SK-N-SH (cell line): ENCODE measurements at regions not wholly inside any gene's neighbourhood (a gene's known extent, or its start where the extent isn't known, plus 50 kb on each side); places are given as distances from the start of the nearest gene placed in this dataset.
"Not testable (repeated sequence)": the region's sequence is repeated elsewhere in the genome, so short reads cannot be mapped to it uniquely, and the experiment has no call there.

Source experiments
- CTCF ChIA-PET: fragments of 300-600, 350-600 bp; formaldehyde crosslinking; extraction: SDS; loops from one replicate; lab custom pipeline; 2021; lab: Yijun Ruan, JAX
- POLR2A ChIA-PET: fragments of 350-600 bp; sonication (Branson Sonifier 250); formaldehyde crosslinking; extraction: SDS; loops from one replicate; lab custom pipeline; 2020; ENCODE audit warnings: antibody characterized with exemption, inconsistent platforms; lab: Yijun Ruan, JAX
- DNase-seq: peaks from one replicate; pipeline ENCODE4 v3.0.0; 2012
- H2AFZ ChIP-seq: fragments of 200-600 bp; sonication (generic); 2 replicates; pipeline ENCODE4 v1.8.1; 2016; ENCODE audit warnings: antibody characterized with exemption, mild to moderate bottlenecking, low read depth
- H3F3A ChIP-seq: fragments of 200-600 bp; sonication (generic); replicated peaks from 2 replicates; pipeline ENCODE3; 2016; ENCODE audit warnings: antibody characterized with exemption, mild to moderate bottlenecking; ENCODE audit not compliant: insufficient read depth
- H3K27ac ChIP-seq, 2 experiments: fragments of 200-500 bp in 1 of 2; fragments of 200-600 bp in 1 of 2; sonication (Bioruptor generic) in 1 of 2; sonication (generic), shearing (Covaris generic) in 1 of 2; 2 replicates each; pipeline versions ENCODE4 v1.5.1 to v1.6.1; 2014 to 2016; ENCODE audit warnings: low read depth in 2 of 2, inconsistent platforms in 1 of 2, low read length in 1 of 2, mild to moderate bottlenecking in 1 of 2, mixed read lengths in 1 of 2
- H3K27me3 ChIP-seq: fragments of 200-600 bp; sonication (generic), shearing (Covaris generic); 2 replicates; pipeline ENCODE4 v1.6.1; 2016; ENCODE audit warnings: mixed run types; ENCODE audit not compliant: insufficient read depth
- H3K36me3 ChIP-seq, 2 experiments: fragments of 200-500 bp in 1 of 2; fragments of 200-600 bp in 1 of 2; sonication (Bioruptor generic) in 1 of 2; sonication (generic) in 1 of 2; replicated peaks in 1 of 2; 2 replicates each; pipeline versions ENCODE3 to v1.5.1; 2014 to 2016; ENCODE audit warnings: low read length in 1 of 2, mild to moderate bottlenecking in 1 of 2; ENCODE audit not compliant: insufficient read depth in 2 of 2, control insufficient read depth in 1 of 2
- H3K4me1 ChIP-seq, 2 experiments: fragments of 200-500 bp in 1 of 2; fragments of 200-600 bp in 1 of 2; sonication (Bioruptor generic) in 1 of 2; sonication (generic), shearing (Covaris generic) in 1 of 2; 2 replicates each; pipeline versions ENCODE4 v1.5.1 to v1.6.1; 2014 to 2016; ENCODE audit warnings: low read depth in 1 of 2, low read length in 1 of 2, mixed run types in 1 of 2; ENCODE audit not compliant: insufficient read depth in 2 of 2, control insufficient read depth in 1 of 2
- H3K4me2 ChIP-seq: fragments of 200-600 bp; sonication (generic), shearing (Covaris generic); 2 replicates; pipeline ENCODE4 v1.6.1; 2017; ENCODE audit warnings: mixed run types
- H3K4me3 ChIP-seq, 2 experiments: fragments of 200-500 bp in 1 of 2; fragments of 200-600 bp in 1 of 2; sonication (Bioruptor generic) in 1 of 2; sonication (generic), shearing (Covaris generic) in 1 of 2; 2 replicates each; pipeline versions ENCODE4 v1.5.1 to v1.8.1; 2014 to 2016; ENCODE audit warnings: low read depth in 2 of 2, inconsistent platforms in 1 of 2, low read length in 1 of 2, mild to moderate bottlenecking in 1 of 2, mixed read lengths in 1 of 2, moderate library complexity in 1 of 2
- H3K79me2 ChIP-seq: fragments of 200-600 bp; sonication (generic); 2 replicates; pipeline ENCODE4 v1.8.1; 2017; ENCODE audit warnings: mild to moderate bottlenecking; ENCODE audit not compliant: insufficient read depth
- H3K9ac ChIP-seq: fragments of 200-600 bp; sonication (generic); 2 replicates; pipeline ENCODE4 v1.6.1; 2017; ENCODE audit warnings: mixed run types
- H3K9me2 ChIP-seq: fragments of 200-600 bp; sonication (generic); 2 replicates; pipeline ENCODE4 v1.6.1; 2017; ENCODE audit warnings: mixed run types
- H3K9me3 ChIP-seq: fragments of 200-600 bp; sonication (generic); 2 replicates; pipeline ENCODE4 v1.6.1; 2017; ENCODE audit warnings: mixed run types, mild to moderate bottlenecking, moderate library complexity
- H4K20me1 ChIP-seq: fragments of 200-600 bp; sonication (generic); 2 replicates; pipeline ENCODE4 v1.6.1; 2017; ENCODE audit warnings: mild to moderate bottlenecking, mixed run types; ENCODE audit not compliant: insufficient read depth
- FOXM1 ChIP-seq: IDR thresholded peaks from 2 replicates; pipeline ENCODE4 v1.4.0; 2012; ENCODE audit warnings: low read depth, mild to moderate bottlenecking
- GATA2 ChIP-seq: sonication (generic); formaldehyde crosslinking; IDR thresholded peaks from 2 replicates; pipeline ENCODE4 v1.5.0; 2020; ENCODE audit warnings: mild to moderate bottlenecking, missing genetic modification reagents
- IRF3 ChIP-seq: fragments of 150-350 bp; IDR thresholded peaks from 2 replicates; pipeline ENCODE4 v1.6.1; 2016; ENCODE audit warnings: mild to moderate bottlenecking, low read depth, low read length
- MEF2A ChIP-seq: IDR thresholded peaks from 2 replicates; pipeline ENCODE4 v1.4.0; 2012; ENCODE audit warnings: low read depth, borderline replicate concordance
- PBX3 ChIP-seq: IDR thresholded peaks from 2 replicates; pipeline ENCODE4; 2012
- RCOR1 ChIP-seq: fragments of 150-350 bp; IDR thresholded peaks from 2 replicates; pipeline ENCODE4 v1.6.1; 2017; ENCODE audit warnings: antibody characterized with exemption, low read length
- REST ChIP-seq: IDR thresholded peaks from 2 replicates; pipeline ENCODE4 v1.6.1; 2012; ENCODE audit warnings: mild to moderate bottlenecking, low read depth, low read length, moderate library complexity
- RFX5 ChIP-seq: IDR thresholded peaks from 2 replicates; pipeline ENCODE4 v1.6.1; 2012; ENCODE audit warnings: mild to moderate bottlenecking, improper control_type of control experiment, low read length
- SMC3 ChIP-seq: IDR thresholded peaks from 2 replicates; pipeline ENCODE4 v1.6.1; 2012; ENCODE audit warnings: low read depth, low read length, improper control_type of control experiment
- WGBS: methylation state at CpG from one replicate; pipeline ENCODE4 v1.1.6; 2017; ENCODE audit warnings: low lambda C conversion rate; 5-methylcytosine and 5-hydroxymethylcytosine counted together

DNA sequence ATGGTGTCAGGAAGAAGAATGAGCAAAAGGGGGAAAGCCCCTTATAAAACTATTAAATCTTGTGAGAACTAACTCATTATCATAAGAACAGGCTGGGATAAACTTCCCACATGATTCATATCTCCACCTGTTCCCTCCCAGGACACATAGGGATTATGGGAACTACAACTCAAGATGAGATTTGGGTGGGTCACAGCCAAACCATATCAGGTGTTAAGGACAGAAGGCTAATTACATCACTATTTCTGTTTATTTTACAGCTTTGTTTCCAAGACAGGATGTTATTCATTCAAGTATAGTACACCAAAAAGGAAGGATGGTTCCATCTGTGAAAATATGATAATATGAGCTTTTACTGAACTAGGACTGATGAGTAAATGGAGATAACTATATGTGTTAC is 63.7 kb upstream of the ARSJ start:
- H3K27me3 ChIP-seq, result no peaks in the 10 kb centered on the region
- ChIA-PET CTCF (interaction anchor here (0.8 kb wide), 1 partner anchor 652 kb away, joined by 3 read pairs; no protein-coding TSS in a partner anchor), POLR2A (no interaction called here)
- no peak overlapping the region for H2AFZ ChIP-seq
- H3K9me3 ChIP-seq, result no peaks in the 10 kb centered on the region
- H4K20me1 ChIP-seq, result no peaks in the 10 kb centered on the region
- H3K27ac ChIP-seq, result no peak overlapping the region
- no peak overlapping the region for H3K4me3 ChIP-seq
- H3K9me2 ChIP-seq, result no peaks in the 10 kb centered on the region
- peaks cover 5 to 16% of the 10 kb centered on the region in 2 experiments; a peak in 3 of 4 replicates for H3K4me1 ChIP-seq
- no peak overlapping the region for H3K4me2 ChIP-seq
- no peaks in the 10 kb centered on the region for H3K36me3 ChIP-seq
- H3K9ac ChIP-seq, result no peak overlapping the region
- H3K79me2 ChIP-seq, result no peaks in the 10 kb centered on the region
- DNase-seq, result no peak
- TF ChIP-seq RCOR1 (no peak), IRF3 (no peak), SMC3 (no peak), PBX3 (no peak), FOXM1 (no peak), MEF2A (no peak), RFX5 (no peak), GATA2 (no peak), REST (no peak)
- TF ChIP-seq, all 33 proteins: peak for 0
- peaks cover 20% of the 10 kb centered on the region for H3F3A ChIP-seq

GRCh38 chr4:114044351-114044750 is 64.9 kb upstream of the ARSJ start:
- WGBS, result 91% methylated on average over 12 of the region's 14 CpGs
- H3K4me3 ChIP-seq, H3K36me3 ChIP-seq, H3K9ac ChIP-seq, CTCF ChIA-PET, H3K79me2 ChIP-seq, H3K9me3 ChIP-seq, H3K9me2 ChIP-seq, H4K20me1 ChIP-seq, DNase-seq, H3K27ac ChIP-seq, H2AFZ ChIP-seq, POLR2A ChIA-PET, H3K27me3 ChIP-seq, H3K4me2 ChIP-seq: not testable (repeated sequence)
- peaks cover 20% of the 10 kb centered on the region for H3F3A ChIP-seq
- peaks cover 5 to 16% of the 10 kb centered on the region in 2 experiments; a peak in 3 of 4 replicates for H3K4me1 ChIP-seq
